Ishikawa (cell line): ENCODE measurements at regions not wholly inside any gene's neighbourhood (a gene's known extent, or its start where the extent isn't known, plus 50 kb on each side); places are given as distances from the start of the nearest gene placed in this dataset.

Experiments used
- CEBPB ChIP-seq: IDR thresholded peaks from 2 replicates; pipeline ENCODE4 v1.6.1; 2012
- CREB1 ChIP-seq: IDR thresholded peaks from 2 replicates; pipeline ENCODE4 v1.6.1; 2012; ENCODE audit warnings: low read depth
- EGR1 ChIP-seq: IDR thresholded peaks from 2 replicates; pipeline ENCODE4 v1.6.1; 2012
- EP300 ChIP-seq: IDR thresholded peaks from 2 replicates; pipeline ENCODE4 v1.6.1; 2012; ENCODE audit warnings: borderline replicate concordance
- FOXM1 ChIP-seq: IDR thresholded peaks from 2 replicates; pipeline ENCODE4 v1.6.1; 2012; ENCODE audit warnings: low read depth, borderline replicate concordance
- MAX ChIP-seq: IDR thresholded peaks from 2 replicates; pipeline ENCODE4 v1.6.1; 2012
- NFIC ChIP-seq: IDR thresholded peaks from 2 replicates; pipeline ENCODE4 v1.6.1; 2012
- RAD21 ChIP-seq: IDR thresholded peaks from 2 replicates; pipeline ENCODE4 v1.6.1; 2012; ENCODE audit warnings: low read depth
- REST ChIP-seq: IDR thresholded peaks from 2 replicates; pipeline ENCODE4 v1.6.1; 2012; ENCODE audit warnings: low read depth, mild to moderate bottlenecking
- TAF1 ChIP-seq: IDR thresholded peaks from 2 replicates; pipeline ENCODE4 v1.6.1; 2012; ENCODE audit warnings: low read depth, mild to moderate bottlenecking
- TCF12 ChIP-seq: IDR thresholded peaks from 2 replicates; pipeline ENCODE4 v1.6.1; 2012; ENCODE audit warnings: low read depth
- USF1 ChIP-seq: IDR thresholded peaks from 2 replicates; pipeline ENCODE4 v1.6.1; 2012
- YY1 ChIP-seq: IDR thresholded peaks from 2 replicates; pipeline ENCODE4 v1.6.1; 2012; ENCODE audit warnings: low read depth
- ZBTB7A ChIP-seq: IDR thresholded peaks from 2 replicates; pipeline ENCODE4 v1.6.1; 2012; ENCODE audit warnings: low read depth

GRCh38 chr1:233777566-233777965, 126.9 kb upstream of the SLC35F3 start:
- TF ChIP-seq EGR1 (no peak), FOXM1 (no peak), MAX (no peak), NFIC (no peak), CEBPB (no peak), EP300 (no peak), TAF1 (no peak), ZBTB7A (no peak), TCF12 (no peak), RAD21 (no peak), REST (no peak), YY1 (no peak), CREB1 (no peak), USF1 (no peak)
